ENCODE measurements at regions not wholly inside any gene's neighbourhood (a gene's known extent, or its start where the extent isn't known, plus 50 kb on each side); places are given as distances from the start of the nearest gene placed in this dataset.

GRCh38 chr2:18198677-18199076 is 320.2 kb downstream of the KCNS3 start:
- FAIRE-seq (no peak), DNase-seq (ENCODE audit: low spot score) (no peak)

GRCh38 chr2:18194161-18194560 is 315.7 kb downstream of the KCNS3 start:
- DNase-seq (ENCODE audit: low spot score): peak; percentile 36
- peak; percentile 48 for FAIRE-seq

GRCh38 chr2:18186816-18187613 is 308.5 kb downstream of the KCNS3 start:
- FAIRE-seq (no peak), DNase-seq (ENCODE audit: low spot score) (no peak)

GRCh38 chr2:18182861-18183260 is 304.4 kb downstream of the KCNS3 start:
- FAIRE-seq: no peak
- no peak for DNase-seq (ENCODE audit: low spot score)

- no peak for DNase-seq (ENCODE audit: low spot score)
- FAIRE-seq: no peak
These were observed 302.4 kb downstream of the KCNS3 start for GRCh38 chr2:18180912-18181311.

- FAIRE-seq: no peak
- DNase-seq (ENCODE audit: low spot score): no peak
These were observed 301.7 kb downstream of the KCNS3 start for GRCh38 chr2:18180031-18180610.

- FAIRE-seq: peak; percentile 75
- peak; percentile 47 for DNase-seq (ENCODE audit: low spot score)
These were observed 300.4 kb downstream of the KCNS3 start for GRCh38 chr2:18178736-18179349.

- DNase-seq (ENCODE audit: low spot score) (no peak), FAIRE-seq (no peak)
These were observed 298.3 kb downstream of the KCNS3 start for GRCh38 chr2:18176679-18177215.

- FAIRE-seq (no peak), DNase-seq (ENCODE audit: low spot score) (no peak)
These were observed 294.1 kb downstream of the KCNS3 start for GRCh38 chr2:18172607-18173006.

- no peak for FAIRE-seq
- no peak for DNase-seq (ENCODE audit: low spot score)
These were observed 293.0 kb downstream of the KCNS3 start for GRCh38 chr2:18171191-18172139.

- DNase-seq (ENCODE audit: low spot score) (no peak), FAIRE-seq (no peak)
These were observed 292.2 kb downstream of the KCNS3 start for GRCh38 chr2:18170642-18171041.

- no peak for FAIRE-seq
These were observed 291.4 kb downstream of the KCNS3 start for GRCh38 chr2:18169893-18170175.

GRCh38 chr2:18169121-18169892 is 290.8 kb downstream of the KCNS3 start:
- no peak for FAIRE-seq
- no peak for DNase-seq (ENCODE audit: low spot score)

More at GRCh38 chr2:18169893-18170175, 291.4 kb downstream of the KCNS3 start:
- DNase-seq (ENCODE audit: low spot score): no peak

GRCh38 chr2:18167871-18168270 is 289.4 kb downstream of the KCNS3 start:
- FAIRE-seq: no peak
- no peak for DNase-seq (ENCODE audit: low spot score)

GRCh38 chr2:18161681-18162080 is 283.2 kb downstream of the KCNS3 start:
- no peak for FAIRE-seq

GRCh38 chr2:18159896-18160295 is 281.4 kb downstream of the KCNS3 start:
- FAIRE-seq: no peak
- no peak for DNase-seq (ENCODE audit: low spot score)

More at GRCh38 chr2:18161681-18162080, 283.2 kb downstream of the KCNS3 start:
- DNase-seq (ENCODE audit: low spot score): no peak

GRCh38 chr2:18156421-18156820 is 278.0 kb downstream of the KCNS3 start:
- DNase-seq (ENCODE audit: low spot score) (no peak), FAIRE-seq (no peak)

- FAIRE-seq: no peak
These were observed 277.5 kb downstream of the KCNS3 start for GRCh38 chr2:18156002-18156401.

GRCh38 chr2:18154812-18155211 is 276.3 kb downstream of the KCNS3 start:
- no peak for DNase-seq (ENCODE audit: low spot score)
- FAIRE-seq: no peak

More at GRCh38 chr2:18156002-18156401, 277.5 kb downstream of the KCNS3 start:
- no peak for DNase-seq (ENCODE audit: low spot score)

- DNase-seq (ENCODE audit: low spot score) (peak; percentile 68), FAIRE-seq (peak; percentile 83)
These were observed 275.8 kb downstream of the KCNS3 start for GRCh38 chr2:18154259-18154658.
